B cell (primary cell): ENCODE measurements at regions not wholly inside any gene's neighbourhood (a gene's known extent, or its start where the extent isn't known, plus 50 kb on each side); places are given as distances from the start of the nearest gene placed in this dataset.

Experiments
- ATAC-seq: fragments of 200-7000 bp; cut with Tn5 transposase; one replicate; pipeline ENCODE4 v1.10.0; 2021; ENCODE audit warnings: low read depth, mild to moderate bottlenecking, moderate number of reproducible peaks, moderate library complexity
- CTCF ChIA-PET: fragments of 350-600 bp; sonication (Branson Sonifier 250); formaldehyde crosslinking; loops from one replicate; lab custom pipeline; 2021; ENCODE audit warnings: antibody characterized with exemption, inconsistent platforms; lab: Charles Lee
- POLR2A ChIA-PET: fragments of 350-600 bp; sonication (Branson Sonifier 250); formaldehyde crosslinking; loops from one replicate; lab custom pipeline; 2021; ENCODE audit warnings: antibody characterized with exemption; lab: Charles Lee
- DNase-seq: peaks from one replicate; pipeline ENCODE4 v3.0.0; 2013
- H2AFZ ChIP-seq: 2 replicates; pipeline ENCODE4 v1.6.1; 2012; ENCODE audit warnings: mild to moderate bottlenecking, low read depth, low read length; ENCODE audit not compliant: insufficient read depth, poor library complexity, severe bottlenecking
- H3K27ac ChIP-seq, 2 donors: 1 replicate in 1 of 2; 2 replicates in 1 of 2; pipeline ENCODE4 v1.5.1; 2012 to 2013; ENCODE audit warnings: low read length in 2 of 2, mild to moderate bottlenecking in 2 of 2, moderate library complexity in 1 of 2
- H3K27me3 ChIP-seq, 4 experiments: fragments of 200-600 bp in 1 of 4; sonication (generic) in 1 of 4; replicated peaks in 1 of 4; 1 replicate in 2 of 4; 2 replicates in 2 of 4; pipeline versions ENCODE4 v1.6.1 to v1.7.0; 2013 to 2016; ENCODE audit warnings: low read length in 3 of 4, mild to moderate bottlenecking in 2 of 4, mixed read lengths in 1 of 4, moderate library complexity in 1 of 4; ENCODE audit not compliant: insufficient read depth in 4 of 4, control insufficient read depth in 3 of 4; ENCODE audit errors: control extremely low read depth in 1 of 4
- H3K36me3 ChIP-seq, 2 experiments: replicated peaks in 1 of 2; 1 replicate in 1 of 2; 2 replicates in 1 of 2; pipeline versions ENCODE4 v1.6.1 to v1.7.1; 2013; ENCODE audit warnings: low read length in 1 of 2; ENCODE audit not compliant: insufficient read depth in 2 of 2, control insufficient read depth in 1 of 2; ENCODE audit errors: control extremely low read depth in 1 of 2, extremely low read depth in 1 of 2
- H3K4me1 ChIP-seq, 2 donors: fragments of 200-600 bp in 1 of 2; sonication (generic) in 1 of 2; 1 replicate in 1 of 2; 2 replicates in 1 of 2; pipeline versions ENCODE4 v1.5.1 to v1.6.1; 2013 to 2017; ENCODE audit warnings: low read length in 2 of 2; ENCODE audit not compliant: control insufficient read depth in 2 of 2, insufficient read depth in 2 of 2
- H3K4me2 ChIP-seq: replicated peaks from 2 replicates; pipeline ENCODE3; 2012; ENCODE audit warnings: mild to moderate bottlenecking, low read depth, low read length; ENCODE audit not compliant: poor library complexity, severe bottlenecking
- H3K4me3 ChIP-seq, 5 experiments: fragments of 200-600 bp in 1 of 5; sonication (generic) in 1 of 5; 1 replicate in 3 of 5; 2 replicates in 2 of 5; pipeline versions ENCODE4 v1.5.1 to v1.7.0; 2011 to 2016; ENCODE audit warnings: low read length in 4 of 5, mild to moderate bottlenecking in 4 of 5, low read depth in 2 of 5, control low read depth in 1 of 5, moderate library complexity in 1 of 5; ENCODE audit not compliant: insufficient read depth in 1 of 5; ENCODE audit errors: control extremely low read depth in 1 of 5, extremely low read depth in 1 of 5
- H3K79me2 ChIP-seq: fragments of 200-600 bp; sonication (generic); one replicate; pipeline ENCODE4 v1.6.0; 2016; ENCODE audit warnings: low read length; ENCODE audit not compliant: control insufficient read depth, insufficient read depth
- H3K9ac ChIP-seq: fragments of 200-600 bp; sonication (generic); 2 replicates; pipeline ENCODE4 v1.6.1; 2017; ENCODE audit warnings: mild to moderate bottlenecking, low read length, moderate library complexity
- H3K9me3 ChIP-seq, 3 donors: one replicate each; pipeline versions ENCODE4 v1.6.1 to v1.7.1; 2013; ENCODE audit warnings: low read length in 2 of 3; ENCODE audit not compliant: control insufficient read depth in 2 of 3, insufficient read depth in 1 of 3; ENCODE audit errors: control extremely low read depth in 1 of 3
- H4K20me1 ChIP-seq: 2 replicates; pipeline ENCODE4 v1.6.0; 2012; ENCODE audit warnings: mild to moderate bottlenecking, low read length; ENCODE audit not compliant: insufficient read depth, control insufficient read depth, poor library complexity, severe bottlenecking
- H3K27ac Mint-ChIP-seq: one replicate; pipeline ENCODE4 v1.8.0; 2021; ENCODE audit warnings: mixed read lengths
- H3K27me3 Mint-ChIP-seq: one replicate; pipeline ENCODE4 v1.8.0; 2021; ENCODE audit warnings: mixed read lengths
- H3K4me1 Mint-ChIP-seq: one replicate; pipeline ENCODE4 v1.8.0; 2021; ENCODE audit warnings: mixed read lengths
- H3K4me3 Mint-ChIP-seq: one replicate; pipeline ENCODE4 v1.8.0; 2021; ENCODE audit warnings: mixed read lengths
- H3K9me3 Mint-ChIP-seq: one replicate; pipeline ENCODE4 v1.8.0; 2022; ENCODE audit warnings: mixed read lengths; ENCODE audit not compliant: insufficient read depth
- EZH2 ChIP-seq: IDR thresholded peaks from 2 replicates; pipeline ENCODE4 v1.6.1; 2012; ENCODE audit warnings: borderline replicate concordance, low read depth, mild to moderate bottlenecking, moderate library complexity, low read length; ENCODE audit not compliant: insufficient read depth, poor library complexity, severe bottlenecking
- WGBS: methylation state at CpG from one replicate; pipeline ENCODE4 v1.1.5; 2013; ENCODE audit warnings: missing lambda C conversion rate; ENCODE audit not compliant: insufficient coverage; 5-methylcytosine and 5-hydroxymethylcytosine counted together
- intact Hi-C: fragments of 100-400 bp; cut with micrococcal nuclease; formaldehyde crosslinking; loops from one replicate; pipeline ENCODE4 v1.10.0; 2022

GRCh38 chr13:106789911-106790310, 222.0 kb upstream of the ARGLU1 start:
- Histone ChIP-seq H3K4me2 (no peak overlapping the region), H3K9me3 (no peaks in the 10 kb centered on the region), H3K27ac (no peak overlapping the region), H3K36me3 (no peaks in the 10 kb centered on the region), H3K79me2 (no peaks in the 10 kb centered on the region), H3K9ac (no peak overlapping the region), H2AFZ (no peak overlapping the region), H3K4me3 (no peak overlapping the region), H3K4me1 (no peaks in the 10 kb centered on the region), H3K27me3 (no peaks in the 10 kb centered on the region), H4K20me1 (no peaks in the 10 kb centered on the region)
- TF ChIP-seq EZH2: no peak
- ATAC-seq (no peak), DNase-seq (no peak)
- Mint-ChIP-seq H3K9me3 (no peaks in the 10 kb centered on the region), H3K4me3 (no peak overlapping the region), H3K27me3 (no peaks in the 10 kb centered on the region), H3K27ac (no peak overlapping the region), H3K4me1 (no peaks in the 10 kb centered on the region)
- POLR2A ChIA-PET: no interaction called here
- intact Hi-C loops: no loop called here
- CTCF ChIA-PET: no interaction called here

GRCh38 chr13:106786006-106786563, 218.1 kb upstream of the ARGLU1 start:
- H2AFZ ChIP-seq: no peak overlapping the region
- H3K27ac ChIP-seq: no peak overlapping the region
- ATAC-seq (no peak), DNase-seq (no peak)
- no peaks in the 10 kb centered on the region for H3K9me3 Mint-ChIP-seq
- CTCF ChIA-PET: no interaction called here
- H3K4me3 Mint-ChIP-seq: no peak overlapping the region
- no peak overlapping the region for H3K4me3 ChIP-seq
- H3K9me3 ChIP-seq: no peaks in the 10 kb centered on the region
- intact Hi-C loops: no loop called here
- TF ChIP-seq EZH2: no peak
- POLR2A ChIA-PET: no interaction called here
- no peaks in the 10 kb centered on the region for H3K36me3 ChIP-seq
- no peaks in the 10 kb centered on the region for H3K4me1 Mint-ChIP-seq
- no peak overlapping the region for H3K9ac ChIP-seq
- no peaks in the 10 kb centered on the region for H3K79me2 ChIP-seq
- no peaks in the 10 kb centered on the region for H4K20me1 ChIP-seq
- H3K27me3 ChIP-seq: no peaks in the 10 kb centered on the region
- no peaks in the 10 kb centered on the region for H3K4me1 ChIP-seq
- no peaks in the 10 kb centered on the region for H3K27me3 Mint-ChIP-seq
- WGBS: 17% methylated on average over 5 of the region's 5 CpGs
- H3K4me2 ChIP-seq: no peak overlapping the region
- no peak overlapping the region for H3K27ac Mint-ChIP-seq
